GM19455 (cell line): ENCODE measurements at regions not wholly inside any gene's neighbourhood (a gene's known extent, or its start where the extent isn't known, plus 50 kb on each side); places are given as distances from the start of the nearest gene placed in this dataset.
"Not testable (repeated sequence)": the region's sequence is repeated elsewhere in the genome, so short reads cannot be mapped to it uniquely, and the experiment has no call there.

Experiments used
- ATAC-seq: cut with Tn5 transposase; IDR thresholded peaks from one replicate; pipeline ENCODE4 v1.9.1; 2021; ENCODE audit not compliant: unreplicated experiment

- peak; percentile 67 for ATAC-seq
Observed at GRCh38 chr2:198314559-198315153, 510.3 kb downstream of the PLCL1 start.

GRCh38 chr2:198312596-198313483 lies 508.4 kb downstream of the PLCL1 start:
- no peak for ATAC-seq

- ATAC-seq: no peak
Observed at GRCh38 chr2:198311020-198311419, 506.6 kb downstream of the PLCL1 start.

GRCh38 chr2:198309673-198310280 lies 505.4 kb downstream of the PLCL1 start:
- ATAC-seq: no peak

DNA sequence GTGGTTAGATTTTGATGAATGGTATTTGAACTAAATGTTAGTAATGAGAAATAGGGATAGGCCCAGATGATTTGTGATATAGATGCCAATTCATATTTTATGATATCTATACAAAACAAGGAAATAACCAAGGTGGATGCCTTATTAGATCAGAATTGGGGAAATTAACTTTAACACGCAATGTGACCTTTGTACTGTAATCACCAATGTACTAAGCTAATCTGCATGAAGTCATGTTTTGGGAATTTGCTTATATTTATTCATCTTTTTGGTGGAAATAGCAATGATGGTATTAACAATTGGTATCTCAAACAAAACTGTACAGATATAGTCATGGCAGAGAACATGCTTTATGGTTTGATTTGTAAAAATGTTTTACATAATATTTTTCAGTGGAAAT lies 504.7 kb downstream of the PLCL1 start:
- no peak for ATAC-seq

DNA sequence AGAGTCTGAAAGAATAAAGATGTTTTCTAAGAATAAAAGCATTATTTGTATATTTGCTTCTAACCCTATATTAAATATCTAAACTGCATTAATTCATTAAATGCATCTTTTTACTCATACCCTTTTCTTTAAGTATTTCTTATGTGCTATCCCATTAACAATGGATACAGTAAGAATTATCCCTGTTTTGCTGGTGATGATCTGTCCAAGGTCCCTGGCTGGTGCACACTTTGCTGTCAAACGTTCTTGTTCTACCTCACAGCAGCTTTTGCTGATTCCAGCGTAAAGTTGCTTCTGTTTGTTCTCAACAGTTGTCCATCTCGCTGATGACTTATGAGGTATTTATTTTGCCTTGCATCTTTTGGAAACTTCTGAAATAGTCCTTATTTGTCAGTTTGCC lies 504.0 kb downstream of the PLCL1 start:
- ATAC-seq: no peak

- no peak for ATAC-seq
Observed at GRCh38 chr2:198307093-198307492, 502.7 kb downstream of the PLCL1 start.

DNA sequence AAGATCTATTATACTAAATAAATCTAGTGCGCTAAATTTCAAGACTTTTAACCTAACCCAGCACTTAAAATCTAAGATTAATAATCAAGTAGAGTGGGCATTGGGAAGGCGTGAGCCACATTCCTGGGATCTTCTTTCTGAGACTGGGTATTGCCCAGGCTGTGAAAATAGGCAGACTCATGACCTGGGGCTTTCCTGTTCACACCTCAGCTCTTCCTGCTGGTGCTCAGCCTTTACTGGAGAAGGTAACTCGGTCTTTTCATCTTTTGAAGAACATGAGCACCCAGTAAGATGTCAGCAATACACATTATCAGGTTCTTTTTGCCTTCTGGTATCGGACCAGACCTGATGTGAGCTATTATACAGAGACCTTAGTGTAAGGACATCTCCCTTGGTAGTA lies 500.5 kb downstream of the PLCL1 start:
- ATAC-seq: no peak

DNA sequence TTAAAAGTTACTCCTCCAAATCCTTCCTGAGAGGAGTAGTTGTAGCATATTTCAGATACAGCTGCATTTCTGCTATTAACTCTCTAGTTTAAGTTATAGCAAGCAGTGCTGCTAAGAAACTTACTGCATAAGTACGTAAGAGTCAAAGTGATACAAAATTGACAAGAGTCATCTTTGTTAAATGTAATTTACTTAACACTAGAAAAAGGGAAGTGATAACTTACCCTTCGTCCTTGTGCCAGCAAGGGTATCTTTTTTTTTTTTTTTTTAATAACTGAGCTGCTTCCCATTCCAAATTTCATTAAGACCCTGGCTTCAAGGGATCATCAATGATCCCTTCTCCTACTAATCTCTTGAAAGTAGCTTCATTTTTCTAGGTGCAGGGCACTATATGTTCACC lies 493.0 kb downstream of the PLCL1 start:
- ATAC-seq: no peak

DNA sequence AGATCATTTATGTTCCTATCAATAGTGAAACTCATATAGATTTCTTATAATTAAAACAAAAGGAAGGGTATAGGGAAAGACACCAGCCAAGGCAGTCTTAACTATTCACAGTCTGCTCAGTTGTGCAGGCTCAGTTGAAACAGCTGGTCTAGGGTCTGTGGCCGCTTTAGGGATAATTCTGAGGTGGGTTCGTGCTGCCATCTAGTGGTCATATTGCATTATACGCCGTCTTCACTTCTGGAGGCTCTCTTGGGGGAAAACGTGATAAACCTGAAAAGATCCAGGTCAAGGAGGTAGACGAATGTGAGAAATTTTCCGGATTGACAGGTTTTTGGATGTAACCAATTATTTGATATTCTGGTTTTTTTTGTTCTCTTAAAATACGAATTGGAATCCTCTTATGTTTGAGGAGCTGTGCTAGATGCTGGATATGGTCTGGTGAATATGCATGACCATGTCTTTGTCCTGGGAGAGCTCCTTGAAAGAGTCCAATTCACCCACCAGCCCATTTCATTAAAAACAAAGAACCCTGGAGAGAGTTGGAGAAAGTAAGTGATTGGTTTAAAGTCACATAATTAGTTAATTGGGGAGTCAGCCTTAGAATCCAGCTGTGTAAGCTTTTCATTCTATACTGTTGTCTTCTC lies 492.4 kb downstream of the PLCL1 start:
- peak; percentile 89 for ATAC-seq

GRCh38 chr2:198293281-198293680 lies 488.9 kb downstream of the PLCL1 start:
- ATAC-seq: no peak

GRCh38 chr2:198289811-198290210 lies 485.4 kb downstream of the PLCL1 start:
- no peak for ATAC-seq

DNA sequence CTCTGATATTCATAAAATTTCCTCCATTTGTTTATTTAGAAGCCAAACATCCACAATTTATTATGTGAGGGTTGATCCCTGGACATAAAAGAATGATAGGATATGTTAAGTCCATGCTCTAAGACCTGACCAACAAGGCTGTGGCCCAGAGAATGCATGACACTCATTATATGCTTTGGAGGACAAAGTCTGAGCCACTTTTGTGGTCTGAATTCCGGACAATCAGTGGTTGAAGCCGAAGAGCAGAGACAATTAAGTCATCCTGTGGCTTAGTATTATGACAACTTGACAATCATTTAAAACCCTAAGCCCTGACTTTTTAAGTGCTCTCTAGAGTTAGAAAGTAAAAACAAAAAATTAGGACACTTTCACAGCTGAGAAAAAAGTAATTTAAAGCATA lies 483.3 kb downstream of the PLCL1 start:
- ATAC-seq: no peak

DNA sequence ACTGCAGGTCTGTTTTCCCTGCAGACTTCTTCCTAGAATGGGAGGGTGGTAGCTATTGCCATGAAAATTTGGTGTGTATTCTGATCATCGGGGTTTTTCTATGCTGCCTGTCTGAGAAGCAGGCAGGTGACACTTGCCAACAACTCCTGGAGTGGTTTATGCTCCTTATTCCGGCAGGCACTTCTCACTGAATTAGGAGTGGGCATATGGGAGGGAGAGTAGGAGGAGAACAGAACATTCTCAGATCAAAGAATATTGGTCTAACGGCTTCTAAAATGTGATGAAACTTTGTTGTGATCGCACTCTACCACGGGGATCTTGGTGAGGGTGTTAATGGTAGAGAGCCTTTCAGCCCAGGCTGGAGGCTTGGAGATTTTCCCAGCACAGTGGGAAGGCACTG lies 480.8 kb downstream of the PLCL1 start:
- no peak for ATAC-seq

- no peak for ATAC-seq
Observed at GRCh38 chr2:198283146-198283545, 478.8 kb downstream of the PLCL1 start.

DNA sequence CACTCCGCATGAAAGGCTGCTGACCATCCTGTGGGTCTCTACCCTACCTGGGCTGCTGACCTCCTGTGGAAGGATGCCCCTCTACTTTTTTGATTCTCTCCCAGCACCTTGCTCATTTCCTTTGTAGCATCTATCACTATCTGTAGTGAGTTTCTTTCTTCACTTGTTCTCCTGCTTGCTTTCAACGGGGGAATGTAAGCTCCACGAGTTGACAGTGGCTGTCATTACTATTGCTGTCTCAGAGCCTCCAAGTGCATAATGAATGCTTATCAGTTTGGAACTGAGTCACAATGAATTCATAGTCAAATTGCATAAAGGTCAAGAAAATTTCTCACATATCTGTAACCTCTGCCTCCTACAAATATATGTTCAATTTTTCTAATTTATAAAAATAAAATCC lies 477.7 kb downstream of the PLCL1 start:
- ATAC-seq: no peak

DNA sequence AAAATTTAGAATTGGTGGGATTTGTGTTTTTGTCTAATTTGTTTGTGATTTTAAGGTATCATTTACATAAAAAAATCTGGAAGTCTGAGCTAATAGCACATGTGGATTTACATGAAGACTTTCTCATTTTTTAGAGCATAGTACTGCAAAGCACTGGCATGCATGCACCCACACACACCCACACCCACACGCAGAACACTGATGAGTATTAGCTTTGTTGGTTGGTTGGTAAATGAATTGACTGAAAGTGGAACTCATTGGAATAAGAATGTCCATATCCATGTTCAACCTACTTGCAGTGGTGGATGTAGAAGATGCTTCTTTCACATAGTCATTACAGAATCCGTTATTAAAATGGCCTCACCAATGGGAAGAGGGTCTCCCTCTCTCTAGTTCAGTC lies 475.8 kb downstream of the PLCL1 start:
- ATAC-seq: no peak

- no peak for ATAC-seq
Observed at GRCh38 chr2:198279026-198279425, 474.6 kb downstream of the PLCL1 start.

DNA sequence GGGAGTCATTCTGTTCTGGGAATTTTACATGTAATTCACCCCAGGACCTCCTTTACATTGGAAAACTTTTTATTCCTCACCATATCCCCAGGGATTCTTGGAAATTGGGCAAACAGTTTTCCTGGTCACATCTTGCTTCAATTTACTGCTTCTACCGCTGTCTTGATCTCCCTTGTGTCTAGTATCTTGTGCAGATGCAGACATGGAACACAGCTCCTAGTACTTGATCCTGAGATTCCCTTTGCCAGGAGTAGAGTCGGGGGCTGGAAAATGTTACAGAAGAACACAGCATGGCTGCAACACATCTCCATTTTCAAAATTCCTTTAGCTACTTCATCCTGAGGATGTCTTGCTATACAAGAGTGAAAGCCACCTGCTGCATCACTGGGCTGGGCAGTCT lies 472.8 kb downstream of the PLCL1 start:
- no peak for ATAC-seq

- no peak for ATAC-seq
Observed at GRCh38 chr2:198273660-198274059, 469.3 kb downstream of the PLCL1 start.

DNA sequence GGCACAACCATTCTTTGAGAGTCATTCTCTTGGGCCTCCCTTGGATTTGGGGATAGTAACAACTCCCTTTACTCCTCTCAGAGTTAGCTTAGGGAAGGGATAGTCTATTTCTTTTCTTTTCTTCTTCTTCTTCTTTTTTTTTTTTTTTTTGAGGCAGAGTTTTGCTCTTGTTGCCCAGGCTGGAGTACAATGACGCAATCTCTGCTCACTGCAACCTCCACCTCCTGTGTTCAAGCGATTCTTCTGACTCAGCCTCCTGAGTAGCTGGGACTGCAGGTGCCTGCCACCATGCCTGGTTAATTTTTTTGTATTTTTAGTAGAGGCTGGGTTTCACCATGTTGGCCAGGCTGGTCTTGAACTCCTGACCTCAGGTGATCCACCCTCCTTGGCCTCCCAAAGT lies 465.8 kb downstream of the PLCL1 start:
- not testable (repeated sequence) for ATAC-seq

GRCh38 chr2:198268519-198268918 lies 464.1 kb downstream of the PLCL1 start:
- no peak for ATAC-seq
